Memory B cell (primary cell): ENCODE measurements at regions not wholly inside any gene's neighbourhood (a gene's known extent, or its start where the extent isn't known, plus 50 kb on each side); places are given as distances from the start of the nearest gene placed in this dataset.
A peak's percentile ranks its signal among the peaks of the same experiment; 100 is the strongest.

ENCODE experiments used
- ATAC-seq: fragments of 150-1000 bp; cut with Tn5 transposase; 2 replicates; pipeline ENCODE4 v1.10.0; 2021; ENCODE audit warnings: low read depth, mild to moderate bottlenecking, moderate library complexity
- DNase-seq, 2 donors: peaks; one replicate each; pipeline ENCODE4 v3.0.0; 2022; ENCODE audit warnings: low spot score in 2 of 2
- H3K27ac Mint-ChIP-seq: one replicate; pipeline ENCODE4 v1.8.0; 2022; ENCODE audit warnings: mild to moderate bottlenecking, moderate library complexity, mixed read lengths
- H3K27me3 Mint-ChIP-seq: one replicate; pipeline ENCODE4 v1.8.0; 2022; ENCODE audit warnings: mixed read lengths
- H3K36me3 Mint-ChIP-seq: one replicate; pipeline ENCODE4 v1.8.0; 2022; ENCODE audit warnings: mild to moderate bottlenecking, mixed read lengths
- H3K4me1 Mint-ChIP-seq: one replicate; pipeline ENCODE4 v1.8.0; 2022; ENCODE audit warnings: mixed read lengths
- H3K4me3 Mint-ChIP-seq: one replicate; pipeline ENCODE4 v1.8.0; 2022; ENCODE audit warnings: mild to moderate bottlenecking, moderate library complexity, mixed read lengths
- H3K9me3 Mint-ChIP-seq: one replicate; pipeline ENCODE4 v1.8.0; 2022; ENCODE audit warnings: mixed read lengths

DNA sequence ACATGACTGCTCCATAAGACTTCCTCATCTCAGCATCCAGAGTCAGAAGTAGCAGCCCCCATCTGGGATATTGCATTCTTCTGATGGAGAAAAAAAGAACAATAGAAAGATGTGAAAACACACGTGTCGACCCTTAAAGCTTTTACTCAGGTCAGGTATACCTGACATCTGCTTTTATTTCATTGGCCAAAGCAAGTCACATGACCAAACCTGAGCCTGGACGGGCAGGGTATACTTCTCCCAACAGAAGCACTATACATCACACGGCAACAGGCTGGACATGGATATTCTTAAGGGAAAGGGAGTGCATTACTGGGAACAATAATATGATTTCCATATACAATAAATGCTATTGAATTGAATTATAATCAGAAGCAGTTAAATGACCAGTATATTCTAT is 243.3 kb downstream of the LMO4 start:
- H3K27ac Mint-ChIP-seq: no peak overlapping the region
- no peaks in the 10 kb centered on the region for H3K4me1 Mint-ChIP-seq
- no peaks in the 10 kb centered on the region for H3K27me3 Mint-ChIP-seq
- H3K36me3 Mint-ChIP-seq: no peaks in the 10 kb centered on the region
- DNase-seq (no peak), ATAC-seq (no peak)
- H3K4me3 Mint-ChIP-seq: no peak overlapping the region
- no peaks in the 10 kb centered on the region for H3K9me3 Mint-ChIP-seq

DNA sequence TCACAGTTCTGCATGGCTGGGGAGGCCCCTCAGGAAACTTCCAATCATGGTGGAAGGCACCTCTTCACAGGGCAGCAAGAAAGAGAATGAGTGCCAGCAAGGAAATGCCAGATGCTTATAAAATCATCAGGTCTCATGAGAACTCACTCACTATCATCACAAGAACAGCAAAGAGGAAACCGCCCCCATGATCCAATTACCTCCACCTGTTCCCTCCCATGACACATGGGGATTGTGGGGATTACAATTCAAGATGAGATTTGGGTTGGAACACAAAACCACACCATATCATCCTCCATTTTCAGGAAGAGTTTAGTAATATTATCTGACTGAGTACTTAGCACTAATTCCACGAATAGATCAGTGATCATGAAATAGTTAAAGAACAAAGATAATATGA is 244.2 kb downstream of the LMO4 start:
- no peak overlapping the region for H3K4me3 Mint-ChIP-seq
- no peaks in the 10 kb centered on the region for H3K9me3 Mint-ChIP-seq
- H3K4me1 Mint-ChIP-seq: no peaks in the 10 kb centered on the region
- no peaks in the 10 kb centered on the region for H3K36me3 Mint-ChIP-seq
- ATAC-seq: no peak
- no peak for DNase-seq
- no peak overlapping the region for H3K27ac Mint-ChIP-seq
- H3K27me3 Mint-ChIP-seq: no peaks in the 10 kb centered on the region

DNA sequence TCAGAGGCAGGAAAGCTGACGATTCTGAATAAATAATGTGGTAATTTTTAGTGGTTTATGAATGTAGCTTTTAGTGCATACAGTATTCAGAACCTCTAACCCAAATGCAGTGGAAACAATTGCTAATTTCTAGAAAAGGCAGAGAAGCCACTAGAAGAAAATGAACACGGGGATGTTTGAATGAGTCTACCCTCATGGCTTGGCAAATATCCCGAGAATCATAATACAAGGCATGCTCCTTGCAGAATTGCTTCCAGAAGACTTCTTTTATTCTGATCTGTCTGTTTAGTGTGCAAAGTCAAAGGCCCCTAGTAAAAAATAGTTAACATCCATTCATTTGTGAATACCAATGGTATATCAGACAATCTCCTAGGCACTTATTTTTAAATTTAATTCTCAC is 246.8 kb downstream of the LMO4 start:
- Mint-ChIP-seq H3K4me3 (no peak overlapping the region), H3K27ac (no peak overlapping the region), H3K27me3 (no peaks in the 10 kb centered on the region), H3K9me3 (no peaks in the 10 kb centered on the region), H3K4me1 (no peaks in the 10 kb centered on the region), H3K36me3 (no peaks in the 10 kb centered on the region)
- DNase-seq: no peak
- ATAC-seq: no peak

DNA sequence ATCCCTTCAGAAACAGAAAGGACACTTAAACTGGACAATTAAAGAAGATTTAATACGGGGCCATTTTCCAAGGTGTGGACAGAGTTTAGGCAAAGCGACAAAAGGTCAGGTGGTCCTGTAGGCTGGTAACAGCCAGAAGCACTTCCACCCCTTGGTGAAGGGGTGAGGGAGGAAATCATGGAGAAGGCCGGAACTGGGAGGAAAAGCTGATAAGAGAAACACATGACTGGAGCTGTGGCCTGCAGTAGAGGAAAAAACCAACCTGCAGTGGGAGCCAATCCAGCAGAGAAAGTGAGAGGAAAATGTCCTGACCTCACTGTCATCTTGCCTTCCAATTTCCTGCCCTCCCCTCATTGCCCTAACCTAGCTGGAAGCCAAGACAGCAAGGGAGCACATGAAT is 249.8 kb downstream of the LMO4 start:
- Mint-ChIP-seq H3K4me3 (no peak overlapping the region), H3K27me3 (no peaks in the 10 kb centered on the region), H3K27ac (no peak overlapping the region), H3K9me3 (no peaks in the 10 kb centered on the region), H3K4me1 (no peaks in the 10 kb centered on the region), H3K36me3 (no peaks in the 10 kb centered on the region)
- no peak for ATAC-seq
- no peak for DNase-seq

DNA sequence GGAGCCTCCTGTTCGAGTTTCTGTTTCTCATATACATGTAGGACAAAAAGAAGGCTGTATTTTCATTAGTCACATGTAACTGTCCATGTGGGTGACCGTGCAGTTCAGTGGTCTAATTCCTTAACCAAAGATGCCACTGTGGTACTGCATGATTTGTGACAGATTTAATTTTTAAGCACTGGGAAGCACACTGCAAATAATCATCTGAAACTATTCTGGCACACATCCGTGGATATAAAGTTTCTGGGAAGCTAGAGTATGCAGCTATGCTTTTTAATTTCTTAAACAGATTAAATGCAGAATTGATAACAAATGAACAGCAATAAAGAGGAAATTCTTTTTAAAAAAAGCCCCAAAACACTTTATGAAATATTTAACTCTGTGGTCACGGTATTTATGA is 254.8 kb downstream of the LMO4 start:
- no peaks in the 10 kb centered on the region for H3K36me3 Mint-ChIP-seq
- H3K4me3 Mint-ChIP-seq: no peak overlapping the region
- no peaks in the 10 kb centered on the region for H3K9me3 Mint-ChIP-seq
- no peak overlapping the region for H3K27ac Mint-ChIP-seq
- peaks cover 12% of the 10 kb centered on the region for H3K4me1 Mint-ChIP-seq
- DNase-seq (no peak), ATAC-seq (no peak)
- no peaks in the 10 kb centered on the region for H3K27me3 Mint-ChIP-seq

DNA sequence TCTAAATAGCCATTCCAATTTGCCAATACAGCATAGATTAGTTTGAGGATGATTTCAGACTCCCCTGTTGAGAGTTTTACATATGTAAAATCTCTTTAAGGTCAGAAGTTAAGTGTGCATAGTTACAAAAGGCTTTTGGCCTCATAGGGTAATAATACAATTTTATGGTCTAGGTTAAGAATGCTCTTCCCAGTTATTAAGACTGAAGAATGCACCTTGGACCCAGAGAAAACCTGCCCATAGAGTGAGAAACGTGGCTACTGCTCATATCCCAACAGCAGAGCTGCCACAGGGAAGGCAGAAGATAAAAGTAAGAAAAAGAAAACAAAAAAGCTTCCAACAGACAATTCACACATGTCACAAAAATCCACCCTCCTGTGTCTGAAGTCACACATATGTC is 255.9 kb downstream of the LMO4 start:
- Mint-ChIP-seq H3K27ac (no peak overlapping the region), H3K4me3 (no peak overlapping the region), H3K4me1 (peaks cover 13% of the 10 kb centered on the region), H3K27me3 (no peaks in the 10 kb centered on the region), H3K36me3 (no peaks in the 10 kb centered on the region), H3K9me3 (no peaks in the 10 kb centered on the region)
- ATAC-seq (no peak), DNase-seq (no peak)

DNA sequence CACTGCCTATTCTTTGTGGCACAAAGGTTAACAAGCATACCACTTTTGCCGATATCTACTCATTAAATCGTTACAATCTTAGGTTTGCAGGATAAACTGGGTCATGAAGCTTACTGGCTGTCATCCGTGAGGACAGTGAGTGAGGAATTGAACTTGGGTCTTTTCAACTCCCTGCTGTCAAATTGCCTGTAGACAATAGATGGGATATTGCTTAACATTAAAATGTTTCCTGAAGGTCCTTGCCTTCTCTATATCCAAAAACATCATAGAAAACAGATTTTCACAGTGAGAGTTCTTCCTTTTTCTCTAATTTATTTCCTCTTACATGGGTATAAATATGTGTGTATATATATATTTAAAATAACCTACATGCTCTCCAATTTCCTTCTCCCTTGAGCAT is 257.8 kb downstream of the LMO4 start:
- Mint-ChIP-seq H3K9me3 (no peaks in the 10 kb centered on the region), H3K36me3 (no peaks in the 10 kb centered on the region), H3K4me3 (no peak overlapping the region), H3K27me3 (no peaks in the 10 kb centered on the region), H3K27ac (no peak overlapping the region), H3K4me1 (peaks cover 19% of the 10 kb centered on the region)
- ATAC-seq: no peak
- no peak for DNase-seq

DNA sequence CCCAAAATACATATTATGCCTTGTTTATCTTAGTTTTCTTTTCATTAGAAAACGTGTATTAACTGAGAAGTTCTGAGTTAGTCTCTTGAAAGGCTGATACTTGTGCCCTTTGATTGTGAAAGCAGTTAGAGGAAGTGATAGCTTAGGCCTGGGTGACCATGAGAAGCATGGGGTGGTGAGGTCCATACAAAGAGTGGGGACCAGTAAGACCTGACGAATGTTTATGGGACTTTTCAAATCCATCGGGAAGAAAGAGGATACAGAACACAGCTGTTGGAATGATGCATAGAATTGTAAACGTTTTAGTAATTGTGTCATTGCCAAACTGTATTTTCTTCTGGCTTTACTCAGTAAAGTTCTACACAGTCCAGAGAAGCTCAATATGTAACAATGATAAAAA is 259.8 kb downstream of the LMO4 start:
- Mint-ChIP-seq H3K27me3 (no peaks in the 10 kb centered on the region), H3K4me1 (peaks cover 25% of the 10 kb centered on the region), H3K9me3 (no peaks in the 10 kb centered on the region), H3K4me3 (no peak overlapping the region), H3K27ac (no peak overlapping the region), H3K36me3 (no peaks in the 10 kb centered on the region)
- DNase-seq (no peak), ATAC-seq (peak; percentile 57)

DNA sequence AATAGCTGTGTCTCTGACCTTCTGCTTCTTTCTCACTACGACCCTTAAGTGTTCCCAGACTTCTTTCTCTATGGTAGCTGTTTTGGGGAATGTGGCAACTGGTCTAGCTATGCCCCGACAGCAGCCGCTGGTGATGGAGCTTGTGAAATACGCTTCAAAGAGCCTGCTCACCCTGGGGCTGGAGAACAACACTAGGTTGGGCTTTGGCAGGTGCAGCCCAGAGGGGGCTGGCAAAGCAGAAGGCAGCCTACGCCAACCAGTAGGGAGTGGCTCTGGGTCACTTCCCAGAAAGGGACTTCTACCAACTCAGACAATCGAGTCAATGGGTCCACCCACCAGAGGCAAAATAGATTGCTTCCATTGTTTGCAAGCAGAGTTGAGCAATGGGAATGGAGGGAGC is 262.8 kb downstream of the LMO4 start:
- Mint-ChIP-seq H3K36me3 (no peaks in the 10 kb centered on the region), H3K9me3 (peaks cover 1% of the 10 kb centered on the region), H3K27ac (no peak overlapping the region), H3K27me3 (no peaks in the 10 kb centered on the region), H3K4me3 (no peak overlapping the region), H3K4me1 (peaks cover 28% of the 10 kb centered on the region)
- ATAC-seq (no peak), DNase-seq (no peak)

DNA sequence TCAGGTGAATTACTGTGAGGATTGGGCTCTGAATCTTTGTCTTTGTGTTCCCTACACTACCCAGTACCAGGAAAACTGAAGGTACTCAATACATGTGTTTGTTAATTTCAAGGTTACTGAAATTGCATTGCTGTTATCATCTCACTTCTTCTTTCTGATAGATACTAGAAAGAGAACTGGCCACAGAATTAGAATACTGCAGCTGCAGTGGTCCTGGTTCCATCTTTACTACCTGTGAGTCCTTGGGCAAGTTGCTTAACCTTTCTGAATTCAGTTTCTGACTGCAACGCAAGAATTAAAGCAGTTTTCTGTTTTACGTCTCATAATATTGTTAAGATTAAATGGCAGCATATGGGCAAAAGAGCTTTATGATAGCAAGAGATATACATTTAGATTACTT is 263.5 kb downstream of the LMO4 start:
- H3K4me1 Mint-ChIP-seq: peaks cover 27% of the 10 kb centered on the region
- peaks cover 1% of the 10 kb centered on the region for H3K9me3 Mint-ChIP-seq
- DNase-seq: no peak
- peak overlapping the region; percentile 35 for H3K4me3 Mint-ChIP-seq
- no peaks in the 10 kb centered on the region for H3K36me3 Mint-ChIP-seq
- peak; percentile 71 for ATAC-seq
- H3K27ac Mint-ChIP-seq: no peak overlapping the region
- H3K27me3 Mint-ChIP-seq: no peaks in the 10 kb centered on the region

DNA sequence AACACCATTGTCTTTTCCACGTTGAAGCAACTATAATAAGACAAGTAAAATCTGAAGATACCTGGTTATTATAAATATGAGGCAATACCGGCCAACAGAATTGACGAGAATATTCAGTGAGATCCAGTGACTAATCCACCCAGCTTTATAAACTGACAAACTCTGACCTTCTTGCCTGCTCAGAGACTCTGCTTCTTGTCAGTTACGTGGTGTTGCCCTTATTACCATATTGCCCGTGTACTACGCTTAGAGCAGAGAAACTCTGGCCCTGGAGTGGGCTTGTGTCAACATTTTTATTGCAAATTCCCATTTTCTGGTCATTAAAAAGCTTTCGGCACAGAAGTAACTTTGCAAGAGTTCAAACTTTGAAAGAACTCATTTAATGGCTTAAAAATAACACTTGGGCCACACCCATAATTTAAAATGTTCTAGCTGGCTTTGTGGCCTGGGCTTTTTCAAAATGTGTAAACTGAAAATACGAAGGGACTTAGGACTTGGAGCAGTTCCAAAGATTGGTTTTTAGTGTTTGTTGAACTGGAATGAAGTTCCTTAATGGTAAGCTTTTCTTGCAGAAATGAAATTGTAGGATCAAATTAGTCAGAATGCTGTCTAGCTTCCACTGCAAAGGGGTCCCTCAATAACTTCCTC is 266.2 kb downstream of the LMO4 start:
- no peak for ATAC-seq
- Mint-ChIP-seq H3K27me3 (no peaks in the 10 kb centered on the region), H3K9me3 (peaks cover 1% of the 10 kb centered on the region), H3K27ac (no peak overlapping the region), H3K4me1 (peaks cover 18% of the 10 kb centered on the region), H3K4me3 (no peak overlapping the region), H3K36me3 (no peaks in the 10 kb centered on the region)
- DNase-seq: no peak

DNA sequence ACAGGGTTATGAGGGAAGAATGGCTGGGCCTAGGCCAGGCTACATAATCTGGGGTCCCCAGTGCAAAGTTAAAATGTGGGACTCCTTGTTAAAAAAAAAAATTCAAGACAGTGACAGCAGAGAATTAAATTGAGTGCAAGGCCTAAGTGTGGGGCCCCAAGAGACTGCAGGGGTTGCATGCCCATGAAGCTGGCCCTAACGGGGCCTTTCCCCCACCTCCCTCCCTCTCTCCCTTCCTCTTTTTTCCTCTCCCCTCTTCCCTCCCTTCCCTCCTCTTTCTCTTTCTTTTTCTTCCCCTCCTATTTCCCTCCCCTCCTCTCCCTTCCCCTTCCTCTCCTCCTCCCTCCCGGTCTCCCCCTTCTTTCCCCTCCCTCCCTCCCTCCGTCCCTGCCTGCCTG is 266.7 kb downstream of the LMO4 start:
- H3K36me3 Mint-ChIP-seq: no peaks in the 10 kb centered on the region
- DNase-seq (no peak), ATAC-seq (no peak)
- no peak overlapping the region for H3K4me3 Mint-ChIP-seq
- H3K4me1 Mint-ChIP-seq: peaks cover 18% of the 10 kb centered on the region
- no peaks in the 10 kb centered on the region for H3K27me3 Mint-ChIP-seq
- H3K27ac Mint-ChIP-seq: no peak overlapping the region
- peaks cover 1% of the 10 kb centered on the region for H3K9me3 Mint-ChIP-seq

DNA sequence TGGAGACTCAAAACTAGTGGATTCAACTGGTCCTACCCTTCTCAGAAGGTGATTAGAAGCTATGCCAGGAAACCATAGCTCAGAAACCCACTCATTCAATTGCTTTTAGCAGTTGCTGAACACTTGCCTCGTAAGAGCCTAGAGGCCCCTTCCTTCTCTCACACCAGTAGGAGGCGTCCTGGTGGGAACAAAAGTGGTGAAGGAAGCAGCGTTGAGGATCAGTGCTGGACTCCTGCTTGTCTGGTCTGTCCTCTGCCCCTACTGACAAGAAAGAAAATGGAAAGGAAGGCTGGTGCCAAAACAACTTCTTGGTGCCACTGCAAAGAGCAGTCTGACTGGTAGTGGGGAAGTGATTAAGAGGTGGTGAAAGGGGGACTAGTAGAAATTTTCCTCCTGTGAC is 269.7 kb downstream of the LMO4 start:
- ATAC-seq (no peak), DNase-seq (no peak)
- Mint-ChIP-seq H3K4me3 (no peak overlapping the region), H3K9me3 (peaks cover 1% of the 10 kb centered on the region), H3K27me3 (no peaks in the 10 kb centered on the region), H3K4me1 (peaks cover 8% of the 10 kb centered on the region), H3K36me3 (no peaks in the 10 kb centered on the region), H3K27ac (no peak overlapping the region)

DNA sequence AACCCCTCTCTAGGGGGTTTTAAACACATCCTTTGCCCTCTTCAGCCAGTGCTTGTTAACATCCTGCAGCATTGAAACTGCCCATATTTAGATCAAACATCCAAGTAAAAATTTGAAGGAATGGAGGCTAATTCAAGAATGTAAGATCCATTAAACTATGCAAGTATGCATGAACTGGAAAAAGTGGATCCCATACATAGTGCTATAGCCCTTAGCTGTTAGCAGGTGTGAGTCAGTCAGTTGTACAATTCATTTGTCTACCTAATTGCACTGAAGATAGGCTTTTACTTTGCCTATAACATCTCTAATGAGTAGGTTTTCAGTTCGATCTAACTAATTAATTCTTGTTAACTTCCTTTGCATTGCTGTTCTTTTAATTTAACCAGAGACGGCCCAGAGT is 270.9 kb downstream of the LMO4 start:
- no peak overlapping the region for H3K27ac Mint-ChIP-seq

DNA sequence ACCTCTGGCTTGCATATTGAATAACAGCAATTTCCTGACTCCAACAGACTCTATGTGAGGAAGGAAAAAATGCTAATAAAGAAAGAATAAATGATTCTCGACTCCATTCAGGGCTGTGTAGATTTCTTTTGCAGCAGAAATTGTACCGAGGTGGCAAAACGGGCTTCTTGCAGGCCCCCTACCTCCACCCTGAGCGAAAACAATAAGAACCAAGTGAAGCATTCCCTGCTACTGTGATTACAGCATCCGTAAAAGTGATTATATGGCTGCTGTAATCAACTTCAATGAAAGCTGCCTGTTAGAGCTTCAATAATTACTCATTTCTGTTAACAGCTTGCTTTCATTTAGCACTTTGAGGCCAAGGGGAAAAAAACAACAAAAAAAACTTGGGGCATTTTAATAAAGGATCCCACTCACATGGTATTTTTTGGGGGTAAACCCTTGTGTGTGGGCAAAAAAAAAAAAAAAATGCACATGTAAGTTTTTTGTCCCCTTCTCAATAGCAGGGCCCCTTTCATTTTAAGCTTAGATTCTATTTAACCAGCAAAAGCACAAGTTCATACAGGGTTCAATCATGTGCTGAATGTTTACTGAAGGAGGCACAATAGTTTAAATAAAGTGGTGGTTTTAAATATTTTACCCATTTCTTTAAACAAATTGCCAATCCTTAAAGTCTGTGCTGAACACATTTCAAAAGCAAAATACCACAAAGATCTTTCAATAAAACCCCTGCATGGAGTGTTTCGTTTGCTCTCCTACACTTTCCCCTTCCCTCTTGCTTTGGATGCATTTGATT is 271.6 kb downstream of the LMO4 start:
- DNase-seq (no peak), ATAC-seq (no peak)
- peaks cover 8% of the 10 kb centered on the region for H3K4me1 Mint-ChIP-seq
- H3K36me3 Mint-ChIP-seq: no peaks in the 10 kb centered on the region
- no peak overlapping the region for H3K27ac Mint-ChIP-seq
- no peak overlapping the region for H3K4me3 Mint-ChIP-seq
- peaks cover 1% of the 10 kb centered on the region for H3K9me3 Mint-ChIP-seq
- H3K27me3 Mint-ChIP-seq: no peaks in the 10 kb centered on the region

More for the DNA sequence above, 270.9 kb downstream of the LMO4 start:
- no peak for DNase-seq
- Mint-ChIP-seq H3K9me3 (peaks cover 1% of the 10 kb centered on the region), H3K4me1 (peaks cover 8% of the 10 kb centered on the region), H3K36me3 (no peaks in the 10 kb centered on the region), H3K4me3 (no peak overlapping the region), H3K27me3 (no peaks in the 10 kb centered on the region)
- ATAC-seq: no peak
